ENCODE measurements at regions not wholly inside any gene's neighbourhood (a gene's known extent, or its start where the extent isn't known, plus 50 kb on each side); places are given as distances from the start of the nearest gene placed in this dataset.

GRCh38 chr12:94012071-94012470 lies 136.3 kb upstream of the PLXNC1 start:
- TF ChIP-seq POLR2A (IDR thresholded peaks at IDR 0.05; ENCODE audit: low read depth, low read length), result no peak
- no peak for TF ChIP-seq ZBTB33 (IDR thresholded peaks at IDR 0.05)
